ENCODE measurements at regions not wholly inside any gene's neighbourhood (a gene's known extent, or its start where the extent isn't known, plus 50 kb on each side); places are given as distances from the start of the nearest gene placed in this dataset.

- TF ChIP-seq, protein P1, sequence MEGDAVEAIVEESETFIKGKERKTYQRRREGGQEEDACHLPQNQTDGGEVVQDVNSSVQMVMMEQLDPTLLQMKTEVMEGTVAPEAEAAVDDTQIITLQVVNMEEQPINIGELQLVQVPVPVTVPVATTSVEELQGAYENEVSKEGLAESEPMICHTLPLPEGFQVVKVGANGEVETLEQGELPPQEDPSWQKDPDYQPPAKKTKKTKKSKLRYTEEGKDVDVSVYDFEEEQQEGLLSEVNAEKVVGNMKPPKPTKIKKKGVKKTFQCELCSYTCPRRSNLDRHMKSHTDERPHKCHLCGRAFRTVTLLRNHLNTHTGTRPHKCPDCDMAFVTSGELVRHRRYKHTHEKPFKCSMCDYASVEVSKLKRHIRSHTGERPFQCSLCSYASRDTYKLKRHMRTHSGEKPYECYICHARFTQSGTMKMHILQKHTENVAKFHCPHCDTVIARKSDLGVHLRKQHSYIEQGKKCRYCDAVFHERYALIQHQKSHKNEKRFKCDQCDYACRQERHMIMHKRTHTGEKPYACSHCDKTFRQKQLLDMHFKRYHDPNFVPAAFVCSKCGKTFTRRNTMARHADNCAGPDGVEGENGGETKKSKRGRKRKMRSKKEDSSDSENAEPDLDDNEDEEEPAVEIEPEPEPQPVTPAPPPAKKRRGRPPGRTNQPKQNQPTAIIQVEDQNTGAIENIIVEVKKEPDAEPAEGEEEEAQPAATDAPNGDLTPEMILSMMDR (IDR thresholded peaks at IDR 0.05): no peak
- TF ChIP-seq POLR2A (IDR thresholded peaks at IDR 0.05): no peak
Observed at GRCh38 chr3:117358717-117359314, 649.2 kb downstream of the TUSC7 start.

Measured in adrenal gland (tissue), 5 donors.